ENCODE measurements at regions not wholly inside any gene's neighbourhood (a gene's known extent, or its start where the extent isn't known, plus 50 kb on each side); places are given as distances from the start of the nearest gene placed in this dataset.
"Not testable (repeated sequence)": the region's sequence is repeated elsewhere in the genome, so short reads cannot be mapped to it uniquely, and the experiment has no call there.

DNA sequence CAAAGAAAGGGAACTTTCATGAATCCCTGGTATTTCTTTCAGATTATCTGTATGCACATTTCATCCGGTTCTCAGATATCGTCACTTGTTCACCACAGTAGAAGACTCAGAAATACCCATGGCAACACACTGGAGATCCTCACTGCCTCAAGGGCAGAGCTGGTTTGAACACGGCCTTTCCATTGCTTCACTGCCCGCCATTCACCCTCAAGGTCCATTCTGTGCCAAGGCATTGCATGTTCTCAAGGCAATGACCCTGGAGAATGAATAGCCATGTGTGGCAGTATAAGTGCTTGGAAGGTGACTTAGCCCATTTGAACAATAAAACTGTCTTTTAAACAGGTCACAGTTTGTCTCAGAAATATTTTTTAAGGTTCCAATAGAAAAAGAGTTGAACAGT is 606.5 kb downstream of the IPMK start:
- no peak for DNase-seq
- intact Hi-C loops (cut with DNase I), result no loop called here

DNA sequence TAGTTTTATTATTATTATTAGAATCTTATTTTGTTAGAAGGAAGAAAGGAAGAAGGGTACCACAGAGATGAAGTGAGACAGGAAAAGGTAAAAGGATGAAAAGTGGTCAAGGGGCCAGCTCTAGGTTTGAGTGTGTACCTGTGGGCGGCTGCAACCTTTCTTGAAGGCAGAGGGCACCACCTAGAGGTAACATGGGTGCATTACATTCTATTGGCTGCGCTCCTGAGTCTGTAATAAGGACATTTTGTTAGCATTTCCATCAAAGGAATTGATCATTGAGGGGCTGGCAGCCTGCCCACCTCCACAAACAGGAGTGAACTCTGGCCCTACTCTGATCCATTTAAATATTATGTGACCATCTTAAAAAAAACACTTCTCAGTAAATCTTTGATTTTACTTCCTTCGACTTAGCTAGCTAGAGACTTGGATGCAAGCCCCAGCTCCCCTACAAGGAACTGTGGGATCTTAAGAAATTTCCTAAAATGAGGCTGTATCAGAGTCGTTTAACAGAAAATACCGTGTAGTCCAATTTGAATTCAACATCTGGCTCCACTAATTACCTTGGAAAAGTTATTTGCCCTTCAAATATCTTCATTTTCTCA is 610.4 kb downstream of the IPMK start:
- DNase-seq, result peak; percentile 4 to 81 (median 49)
- intact Hi-C loops (cut with DNase I), result no loop called here

DNA sequence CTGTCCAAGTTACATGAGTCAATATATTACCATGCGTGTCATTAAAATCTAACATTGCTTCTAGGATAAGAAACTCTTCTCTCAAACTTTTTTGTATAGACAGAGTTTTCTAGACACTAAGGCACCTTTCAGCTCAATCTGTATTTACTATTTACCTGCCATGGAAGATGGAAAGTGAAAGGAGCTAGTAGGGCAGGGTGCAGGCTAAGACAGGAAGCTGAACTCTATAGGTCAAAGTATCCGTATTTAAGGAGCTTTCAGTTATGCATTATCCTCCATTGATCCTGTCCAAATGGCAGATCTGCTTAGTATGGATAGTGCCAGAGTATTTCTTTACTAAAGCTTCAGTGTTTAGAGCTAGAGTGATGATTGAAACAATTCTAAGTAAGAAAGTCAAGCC is 612.8 kb downstream of the IPMK start:
- intact Hi-C loops (cut with DNase I), result no loop called here
- DNase-seq, result no peak

DNA sequence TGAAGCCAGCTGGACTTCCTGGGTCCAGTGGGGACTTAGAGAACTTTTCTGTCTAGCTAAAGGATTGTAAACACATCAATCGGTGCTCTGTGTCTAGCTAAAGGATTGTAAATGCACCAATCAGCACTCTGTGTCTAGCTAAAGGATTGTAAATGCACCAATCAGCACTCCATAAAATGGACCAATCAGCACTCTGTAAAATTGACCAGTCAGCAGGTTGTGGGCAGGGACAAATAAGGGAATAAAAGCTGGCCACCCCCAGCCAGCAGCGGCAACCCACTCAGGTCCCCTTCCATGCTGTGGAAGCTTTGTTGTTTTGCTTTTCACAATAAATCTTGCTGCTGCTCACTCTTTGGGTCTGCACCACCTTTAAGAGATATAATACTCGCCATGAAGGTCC is 622.6 kb downstream of the IPMK start:
- intact Hi-C loops (cut with DNase I); DNase-seq: not testable (repeated sequence)

DNA sequence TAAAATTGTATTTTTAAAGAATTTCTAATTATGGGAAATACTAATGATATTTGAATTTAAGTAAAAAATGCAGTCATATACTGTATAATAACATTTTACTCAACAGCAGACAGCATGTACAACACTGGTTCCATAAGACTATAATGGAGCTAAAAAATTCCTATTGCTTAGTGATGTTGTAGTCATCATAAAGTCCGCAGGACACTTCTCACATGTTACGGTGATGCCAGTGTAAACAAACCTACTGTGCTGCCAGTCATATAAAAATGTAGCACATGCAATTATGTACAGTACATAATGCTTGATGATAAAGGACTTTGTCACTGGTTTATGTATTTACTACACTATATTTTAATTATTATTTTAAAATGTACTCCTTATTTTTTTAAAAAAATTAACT is 629.3 kb downstream of the IPMK start:
- no peak for DNase-seq
- intact Hi-C loops (cut with DNase I), result no loop called here

DNA sequence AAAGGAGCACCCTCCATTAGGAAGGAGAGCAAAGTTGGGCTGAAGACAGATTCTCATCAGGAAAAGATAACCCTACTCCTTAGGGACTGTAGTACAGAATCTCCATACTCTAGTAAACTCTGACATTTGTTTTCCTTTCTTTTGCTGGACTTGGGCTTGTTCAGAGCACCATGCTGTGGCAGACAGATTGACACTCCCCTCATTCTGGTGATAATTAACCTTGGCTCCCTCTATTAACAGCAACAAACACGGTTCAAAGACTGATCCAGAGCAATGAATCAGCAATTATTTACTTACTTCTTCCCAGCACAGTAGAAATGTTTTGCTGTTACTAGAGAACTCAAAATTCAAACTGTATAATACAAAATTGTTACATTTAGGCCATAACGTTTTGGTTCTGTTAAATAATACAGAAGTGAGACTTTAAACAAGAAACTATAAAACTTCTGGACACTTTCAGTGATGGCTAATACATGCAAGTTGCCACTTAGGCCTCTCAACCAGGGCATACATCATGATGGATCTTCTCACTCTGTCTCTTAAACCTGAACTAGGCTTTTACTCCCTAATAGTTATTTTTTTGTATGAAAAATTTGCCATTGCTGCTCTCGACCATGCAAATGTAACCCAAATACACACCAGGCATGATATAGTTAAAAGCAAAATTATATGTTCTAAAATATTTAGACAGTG is 639.0 kb downstream of the IPMK start:
- intact Hi-C loops (cut with DNase I), result no loop called here
- DNase-seq, result peak in 1 of 42 donors; percentile 5

DNA sequence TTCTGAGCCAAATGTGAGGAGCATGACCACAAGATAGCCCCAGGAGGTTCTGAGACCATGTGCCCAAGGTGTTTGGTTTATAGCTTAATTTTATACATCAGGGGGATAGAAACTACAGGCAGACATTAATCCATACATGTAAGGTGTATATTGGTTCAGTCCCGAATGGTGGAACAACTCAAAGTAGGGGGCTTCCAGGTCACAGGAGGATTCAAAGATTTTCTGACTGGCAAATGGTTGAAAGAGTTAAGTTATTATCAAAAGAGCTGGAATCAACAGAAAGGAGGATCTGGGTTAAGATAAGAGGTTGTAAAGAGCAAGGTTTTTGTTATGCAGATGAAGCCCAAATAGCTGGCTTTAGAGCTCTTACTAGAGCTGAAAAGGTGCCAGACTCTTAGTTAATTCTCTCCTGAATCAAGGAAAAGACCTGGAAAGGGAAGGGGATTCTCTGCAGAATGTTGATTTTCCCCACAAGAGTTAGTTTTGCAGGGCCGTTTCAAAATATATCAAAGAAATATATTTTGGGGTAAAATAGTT is 640.0 kb downstream of the IPMK start:
- no peak for DNase-seq
- intact Hi-C loops (cut with DNase I), result no loop called here

DNA sequence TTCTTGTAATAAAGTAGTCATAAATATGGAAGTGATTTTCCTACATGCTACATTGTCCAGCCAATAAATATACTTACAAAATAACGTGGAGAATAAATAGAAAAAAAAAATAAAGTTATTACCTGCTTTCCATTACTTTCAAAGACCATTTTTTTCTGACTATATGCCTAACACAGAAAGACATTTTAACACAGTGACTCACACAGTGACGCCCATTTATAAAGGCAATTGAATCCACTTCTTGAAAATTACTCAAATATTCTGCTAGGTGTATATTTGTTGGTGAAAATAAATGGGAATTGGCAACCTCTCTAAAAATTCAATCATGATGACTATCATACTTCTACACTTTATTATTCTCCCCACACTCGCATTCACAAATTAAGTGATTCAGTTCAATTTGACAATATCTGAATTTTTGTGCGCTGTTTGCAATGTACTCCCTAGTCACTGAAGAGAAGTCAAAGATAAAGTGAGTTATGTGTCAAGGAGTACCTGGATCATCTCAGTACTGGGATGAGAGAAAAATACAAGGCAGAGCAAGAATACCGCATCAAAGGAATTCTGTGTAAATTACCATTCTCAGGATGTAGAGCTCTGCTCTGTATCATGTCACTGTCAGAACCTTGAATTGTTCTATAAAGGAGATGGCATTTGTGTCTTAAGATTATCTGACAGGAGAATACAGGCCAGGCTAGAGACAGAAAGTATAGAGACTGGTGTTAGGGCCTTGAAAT is 642.7 kb downstream of the IPMK start:
- no peak for DNase-seq
- intact Hi-C loops (cut with DNase I), result no loop called here

DNA sequence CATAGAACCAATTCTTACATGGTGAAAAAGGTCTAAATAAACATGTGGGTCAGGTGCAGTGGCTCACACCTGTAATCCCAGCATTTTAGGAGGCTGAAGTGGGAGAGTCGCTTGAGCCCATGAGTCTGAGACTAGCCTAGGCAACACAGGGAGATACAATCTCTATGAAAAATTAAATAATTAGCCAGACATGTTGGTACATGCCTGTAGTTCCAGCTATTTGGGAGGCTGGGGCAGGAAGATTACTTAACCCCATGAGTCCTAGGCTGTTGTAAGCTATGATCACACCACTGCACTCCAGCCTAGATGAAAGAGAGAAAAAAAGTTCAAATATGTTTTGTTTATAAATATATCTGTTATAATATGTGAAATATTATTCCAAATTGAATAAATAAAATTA is 643.6 kb downstream of the IPMK start:
- intact Hi-C loops (cut with DNase I), result no loop called here
- DNase-seq, result no peak

DNA sequence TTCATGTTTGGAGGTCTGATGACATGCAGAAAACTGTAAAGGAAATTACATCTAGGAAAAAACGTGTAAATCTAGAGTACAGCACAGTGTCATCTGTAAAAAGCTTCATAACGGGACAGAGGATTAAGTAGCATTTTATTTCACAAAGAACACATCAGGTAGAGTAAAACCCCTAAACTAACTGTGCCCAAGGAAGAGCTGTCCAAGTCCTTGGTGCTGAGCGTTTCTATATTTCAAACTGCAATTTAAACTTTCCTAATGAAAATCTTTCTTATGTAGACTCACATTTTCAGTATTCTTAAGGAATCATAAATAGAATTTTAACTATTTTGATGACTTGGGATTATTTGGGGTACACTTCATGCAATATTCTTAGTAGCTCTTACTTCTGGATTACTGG is 646.2 kb downstream of the IPMK start:
- no peak for DNase-seq
- intact Hi-C loops (cut with DNase I), result no loop called here

DNA sequence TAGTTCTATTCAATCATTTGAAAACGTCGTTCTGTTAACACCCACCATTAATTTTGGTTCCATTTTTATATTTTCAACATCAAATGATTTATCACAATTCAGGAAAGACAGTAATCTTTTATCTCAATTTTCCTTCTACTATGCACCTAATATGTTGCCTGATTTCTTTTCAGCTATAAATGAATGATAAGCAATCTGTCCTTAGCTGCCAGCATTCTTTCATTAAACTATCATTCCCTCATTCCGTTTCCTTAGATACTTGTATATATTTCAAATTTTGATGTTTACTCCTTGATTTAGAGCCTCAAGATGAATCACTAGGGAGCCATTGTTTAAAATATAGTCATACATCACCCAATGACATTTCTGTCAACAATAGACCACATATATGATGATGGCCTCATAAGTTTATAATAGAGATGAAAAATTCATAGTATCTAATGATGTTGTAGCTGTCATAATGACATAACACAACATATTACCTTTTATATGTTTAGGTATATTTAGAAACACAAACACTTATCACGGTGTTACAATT is 661.7 kb downstream of the IPMK start:
- no peak for DNase-seq

DNA sequence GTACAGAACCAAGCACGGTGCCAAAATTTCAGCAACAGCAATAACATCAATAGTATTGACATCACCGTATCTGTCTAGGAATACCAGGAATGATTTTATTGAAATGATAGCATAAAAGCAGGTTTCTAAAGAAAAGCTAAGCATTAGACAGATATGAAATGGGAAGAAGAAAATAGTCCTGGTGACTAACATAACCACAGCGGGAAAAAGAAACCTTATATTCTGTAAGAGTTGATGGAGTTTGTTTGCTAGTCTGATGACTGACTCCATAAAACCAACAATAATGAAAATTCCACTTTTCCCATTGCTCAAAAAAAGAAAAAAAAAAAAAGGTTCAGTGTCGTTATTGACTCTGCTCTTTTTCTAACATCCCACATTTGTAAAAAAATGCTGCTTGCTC is 668.3 kb downstream of the IPMK start:
- no peak for DNase-seq

More for the DNA sequence above, 661.7 kb downstream of the IPMK start:
- intact Hi-C loops (cut with DNase I), result no loop called here

DNA sequence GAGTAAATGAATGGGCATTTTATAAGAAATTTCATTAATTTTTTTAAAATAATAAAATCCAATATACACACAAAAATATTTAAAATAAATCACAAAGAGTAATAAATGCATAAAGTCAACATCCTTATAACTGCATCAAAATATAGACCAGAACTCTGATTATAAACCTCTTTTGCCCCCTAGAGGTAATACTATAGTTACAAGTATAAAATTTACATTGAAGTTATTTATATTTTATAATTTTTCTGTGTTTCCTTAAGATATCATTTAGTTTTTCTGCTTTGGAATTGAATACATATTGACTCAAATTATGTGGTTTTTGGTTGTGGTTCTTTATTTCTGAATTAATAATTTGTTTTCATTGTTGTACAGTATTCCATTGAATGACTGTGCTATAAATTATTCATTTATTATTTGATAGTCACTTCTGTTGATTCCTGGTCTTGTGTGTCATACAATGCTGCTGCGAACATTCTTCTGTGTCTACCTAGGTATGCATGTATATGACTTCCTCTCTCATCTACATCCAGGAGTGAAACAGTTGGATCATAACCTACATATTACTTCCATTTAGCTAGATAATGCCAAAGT is 673.6 kb downstream of the IPMK start:
- intact Hi-C loops (cut with DNase I), result no loop called here
- no peak for DNase-seq

More for the DNA sequence above, 668.3 kb downstream of the IPMK start:
- intact Hi-C loops (cut with DNase I), result no loop called here

DNA sequence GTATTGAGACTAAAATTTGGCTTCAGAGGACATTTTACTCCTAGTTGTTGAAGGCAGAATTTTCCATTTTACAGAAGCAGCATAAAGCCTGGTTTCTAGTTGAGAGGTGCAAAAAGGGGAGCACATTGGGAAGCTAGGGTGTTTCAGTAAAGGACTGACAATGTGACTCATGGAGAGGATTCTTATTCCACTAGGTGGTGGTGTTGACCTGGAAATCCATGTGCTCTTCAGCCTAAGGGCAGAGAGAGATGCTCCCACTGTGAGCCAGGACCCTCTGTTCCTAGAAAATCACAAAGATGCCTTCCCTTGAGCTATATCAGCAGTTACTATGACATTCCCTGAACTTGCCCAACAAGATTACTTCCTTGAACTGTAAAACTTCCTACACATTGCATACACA is 687.8 kb downstream of the IPMK start:
- DNase-seq, result peak in 11 of 42 donors; percentile 3 to 40 (median 14)

DNA sequence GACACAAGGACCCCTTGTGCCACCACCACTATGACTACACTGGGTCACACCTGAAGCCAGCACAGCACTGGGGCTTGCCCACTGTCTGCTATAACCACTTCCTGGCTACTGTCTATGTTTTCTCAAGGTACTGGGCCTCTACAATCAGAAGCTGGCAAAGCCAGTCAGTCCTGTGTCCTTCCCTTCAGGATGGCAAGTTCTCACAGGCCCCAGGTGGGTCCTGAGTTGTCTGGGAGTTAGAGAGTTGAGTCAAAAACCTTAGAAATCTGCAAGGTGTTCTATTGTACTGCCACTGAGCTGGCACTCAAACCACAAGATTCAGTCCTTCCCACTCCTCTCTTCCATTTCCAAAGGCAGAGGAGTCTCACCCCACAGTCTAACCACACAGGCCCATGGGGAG is 705.5 kb downstream of the IPMK start:
- intact Hi-C loops (cut with DNase I), result no loop called here
- no peak for DNase-seq

More for the DNA sequence above, 687.8 kb downstream of the IPMK start:
- intact Hi-C loops (cut with DNase I), result loop anchor here (10.0 kb wide), 1 partner anchor 485 kb away; no protein-coding TSS in a partner anchor

DNA sequence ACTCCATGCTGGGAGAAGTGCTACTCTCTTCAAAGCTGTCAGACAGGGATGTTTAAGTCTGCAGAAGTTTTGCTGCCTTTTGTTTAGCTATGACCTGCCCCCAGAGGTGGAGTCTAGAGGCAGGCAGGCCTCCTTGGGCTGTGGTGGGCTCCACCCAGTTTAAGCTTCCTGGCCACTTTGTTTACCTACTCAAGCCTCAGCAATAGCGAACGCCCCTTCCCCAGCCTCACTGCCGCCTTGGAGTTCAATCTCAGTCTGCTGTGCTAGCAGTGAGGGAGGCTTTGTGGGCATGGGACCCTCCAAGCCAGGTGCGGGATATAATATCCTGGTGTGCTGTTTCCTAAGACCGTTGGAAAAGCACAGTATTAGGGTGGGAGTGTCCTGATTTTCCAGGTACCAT is 715.9 kb downstream of the IPMK start:
- intact Hi-C loops (cut with DNase I); DNase-seq: not testable (repeated sequence)

DNA sequence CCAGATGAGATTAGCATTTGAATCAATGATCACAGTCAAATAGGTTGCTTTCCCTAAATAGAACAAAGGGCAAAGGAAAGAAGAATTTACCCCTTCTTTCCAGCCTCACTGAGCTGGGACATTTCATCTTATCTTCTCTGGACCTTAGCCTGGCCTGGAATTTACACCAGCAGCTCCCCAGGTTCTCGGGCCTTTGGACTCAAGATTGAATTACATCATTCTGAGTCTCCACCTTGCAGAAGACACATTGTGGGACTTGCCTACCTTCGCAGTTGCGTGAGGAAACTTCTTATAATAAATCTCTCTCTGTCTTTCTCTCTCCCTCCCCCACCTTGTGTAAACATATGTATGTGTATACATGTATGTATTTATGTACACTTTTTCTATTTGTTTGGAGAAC is 732.4 kb downstream of the IPMK start:
- intact Hi-C loops (cut with DNase I), result no loop called here
- DNase-seq, result no peak

DNA sequence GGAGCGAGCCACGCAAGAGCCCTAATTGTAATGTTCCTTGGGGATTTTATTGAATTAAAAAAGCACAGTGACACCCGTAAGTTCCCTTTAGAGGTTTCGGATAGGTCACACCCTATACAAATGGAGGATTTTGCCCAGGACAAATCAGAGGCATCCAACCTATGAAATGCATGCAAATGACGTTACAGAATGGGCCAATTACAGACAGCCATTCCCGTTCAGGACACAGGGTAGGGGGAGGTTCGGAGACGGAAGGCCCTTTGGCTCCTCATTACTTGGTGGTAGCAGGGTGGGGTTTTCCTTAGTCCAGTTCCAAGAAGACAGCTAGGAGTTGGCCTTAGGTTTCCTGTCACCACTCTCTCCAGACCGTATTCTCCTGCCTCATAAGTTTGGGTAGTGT is 754.1 kb downstream of the IPMK start:
- no peak for DNase-seq
- intact Hi-C loops (cut with DNase I), result no loop called here

DNA sequence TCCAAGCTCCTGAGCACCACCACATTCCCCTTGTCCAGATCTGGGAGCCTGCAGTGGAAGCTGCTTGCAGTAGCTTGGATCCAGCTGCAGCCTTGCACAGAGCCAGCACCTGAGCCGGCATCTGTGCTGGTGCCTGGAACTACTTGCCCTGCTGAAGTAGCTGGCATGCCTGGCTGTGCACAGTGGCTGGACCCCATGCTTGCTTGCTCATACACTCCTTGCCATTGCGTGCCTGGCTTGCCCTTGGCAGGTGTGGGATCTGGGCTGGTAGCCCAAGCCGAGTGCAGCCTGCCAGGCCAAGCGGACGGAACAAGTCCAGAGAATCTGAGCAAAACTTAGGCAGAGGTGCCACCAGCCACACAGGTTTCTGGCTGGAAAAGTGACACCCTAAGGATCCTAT is 759.9 kb downstream of the IPMK start:
- no peak for DNase-seq
- intact Hi-C loops (cut with DNase I), result no loop called here
